ENCODE measurements at regions not wholly inside any gene's neighbourhood (a gene's known extent, or its start where the extent isn't known, plus 50 kb on each side); places are given as distances from the start of the nearest gene placed in this dataset.

DNA sequence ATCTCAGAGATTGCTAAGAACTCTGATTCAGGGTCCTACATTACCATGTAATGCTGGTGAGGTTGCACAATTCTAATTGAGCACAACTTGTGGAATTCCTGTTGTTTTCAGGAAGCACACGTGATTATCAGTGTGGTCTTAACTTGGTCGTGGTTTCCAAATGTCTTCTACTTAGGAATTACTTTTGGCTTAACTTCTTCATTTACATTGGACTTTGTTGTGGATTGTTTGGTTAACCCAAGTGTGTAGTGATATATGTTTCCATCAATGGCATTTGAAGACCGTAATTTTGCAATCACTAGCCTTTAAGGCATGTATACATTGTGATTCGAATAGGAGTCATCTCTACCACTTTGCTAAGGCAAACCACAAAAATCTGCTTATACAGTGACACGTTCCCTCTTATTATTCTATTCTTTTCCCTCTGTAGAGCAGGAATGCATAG, 373.3 kb downstream of the IRS1 start:
- no peak for DNase-seq

DNA sequence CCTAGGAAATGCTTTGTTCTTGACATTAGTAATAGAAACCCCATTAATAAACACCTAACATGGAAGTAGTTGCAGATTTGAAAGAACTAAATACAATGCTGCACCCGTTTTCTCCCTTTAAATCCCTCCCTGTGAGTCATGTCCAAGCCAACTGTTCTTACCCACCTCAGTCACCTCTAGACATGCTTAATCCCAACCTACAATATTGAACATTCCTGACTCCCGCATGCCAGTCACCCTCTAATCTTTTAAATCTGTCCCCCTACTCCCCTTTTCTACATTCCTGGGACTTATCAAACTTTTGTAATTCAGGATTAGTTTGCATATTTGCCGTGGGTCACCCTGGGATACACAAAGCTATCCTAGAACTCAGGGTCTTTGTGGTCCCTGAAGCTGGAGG, 374.6 kb downstream of the IRS1 start:
- DNase-seq, result no peak

DNA sequence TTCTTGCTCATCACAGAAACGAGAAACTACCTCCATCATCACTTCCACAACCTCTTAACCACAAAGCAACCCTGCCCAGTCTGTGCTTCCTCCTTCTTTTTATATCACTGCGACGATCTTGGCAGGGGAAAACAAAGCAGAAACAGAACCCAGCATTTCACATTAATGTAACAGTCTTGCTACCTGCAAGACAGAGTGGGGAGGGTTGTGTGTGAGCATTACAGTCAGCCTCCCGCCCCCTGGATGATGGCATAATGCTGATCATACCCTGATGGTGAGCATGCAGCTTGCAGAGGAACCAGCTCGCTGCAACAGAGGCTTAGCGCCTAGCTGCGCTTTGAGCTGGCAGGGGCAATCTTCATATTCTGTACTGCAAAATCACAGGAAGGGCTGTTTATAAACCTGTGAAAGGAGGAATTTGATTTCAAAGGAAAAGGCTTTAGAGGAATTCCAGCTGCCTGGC, 376.1 kb downstream of the IRS1 start:
- DNase-seq, result no peak

DNA sequence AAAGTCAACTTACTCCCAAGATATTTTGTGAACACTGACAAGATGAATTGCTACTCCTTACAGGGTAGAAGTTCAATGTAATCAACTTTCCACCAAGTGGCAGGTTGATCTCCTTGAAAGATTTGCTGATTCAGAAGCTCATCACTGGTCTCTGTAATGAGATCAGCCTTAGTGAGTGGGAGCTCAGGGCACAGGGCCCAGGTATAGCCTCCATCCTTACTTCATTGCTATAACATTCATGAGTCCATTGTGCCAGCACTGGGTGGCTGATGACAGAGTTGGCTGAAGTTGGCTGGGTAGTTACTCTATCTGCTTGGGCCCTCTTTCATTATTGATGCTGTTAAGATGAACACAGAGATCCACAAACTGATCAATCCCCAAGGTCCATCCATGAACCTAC, 379.0 kb downstream of the IRS1 start:
- no peak for DNase-seq

DNA sequence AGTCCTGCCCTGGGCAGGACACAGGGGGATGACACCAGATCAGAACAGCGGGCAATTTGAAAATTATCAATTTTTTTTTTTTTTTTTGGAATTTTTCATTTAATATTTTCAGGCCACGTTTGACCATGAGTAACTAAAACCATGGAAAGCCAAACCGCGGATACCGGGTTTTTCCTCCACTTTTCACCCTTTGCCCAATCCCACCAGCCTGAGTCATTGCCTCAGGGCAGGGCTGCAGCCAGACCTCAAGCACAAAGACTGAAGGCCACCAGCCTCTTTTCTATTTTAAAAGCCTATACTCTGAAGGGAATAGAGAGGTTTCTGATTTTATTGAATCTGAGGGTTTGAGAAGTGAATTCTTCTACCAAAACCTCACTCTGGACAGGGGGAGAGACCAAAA, 381.1 kb downstream of the IRS1 start:
- no peak for DNase-seq

DNA sequence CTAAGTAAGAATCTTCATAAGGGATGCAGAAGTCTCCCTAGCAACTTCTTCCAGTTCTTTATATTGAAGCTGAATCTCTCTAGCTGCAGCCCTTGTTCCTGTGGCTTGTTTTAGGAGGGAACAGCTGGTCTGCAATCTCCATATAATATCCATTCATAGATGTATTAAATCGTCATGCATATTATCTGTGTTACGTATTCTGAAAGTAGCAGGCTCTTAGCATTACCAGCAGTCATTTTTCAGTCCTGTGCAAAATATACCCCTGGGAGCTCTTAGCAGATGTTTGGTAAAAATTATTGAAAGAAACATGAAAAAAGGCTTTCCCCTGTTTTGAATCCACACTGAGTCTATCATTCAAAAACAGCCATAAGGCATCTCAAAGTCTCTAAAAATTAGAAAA, 385.3 kb downstream of the IRS1 start:
- no peak for DNase-seq

DNA sequence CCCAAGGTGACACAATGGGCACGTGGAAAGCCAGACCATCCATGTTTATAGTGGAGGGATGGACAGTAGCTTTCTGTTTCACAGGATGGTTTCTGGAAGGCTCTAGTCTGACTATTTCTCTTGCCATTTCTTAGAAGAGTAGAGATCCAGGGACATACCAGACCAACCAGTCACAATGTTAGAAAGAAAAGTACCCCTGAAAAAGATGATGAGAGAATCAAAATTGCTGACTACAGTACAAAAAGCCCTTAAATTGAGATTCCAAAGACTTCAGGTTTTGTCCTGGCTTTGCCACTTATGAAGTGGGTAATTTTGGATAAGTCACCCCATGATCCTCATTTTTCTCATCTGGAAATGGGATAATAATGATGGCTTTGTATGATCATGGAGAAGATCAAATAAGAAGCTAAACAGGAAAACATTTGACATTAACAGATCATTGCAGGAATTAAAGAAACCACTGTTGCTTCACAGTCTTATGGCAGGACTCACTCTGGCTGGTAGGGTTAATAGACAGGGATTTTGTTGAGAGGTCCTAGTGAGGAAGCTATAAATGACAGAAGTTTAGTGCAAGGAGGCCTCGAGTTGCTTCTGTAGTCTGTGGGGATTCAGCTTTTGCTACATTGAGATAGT, 386.0 kb downstream of the IRS1 start:
- no peak for DNase-seq

DNA sequence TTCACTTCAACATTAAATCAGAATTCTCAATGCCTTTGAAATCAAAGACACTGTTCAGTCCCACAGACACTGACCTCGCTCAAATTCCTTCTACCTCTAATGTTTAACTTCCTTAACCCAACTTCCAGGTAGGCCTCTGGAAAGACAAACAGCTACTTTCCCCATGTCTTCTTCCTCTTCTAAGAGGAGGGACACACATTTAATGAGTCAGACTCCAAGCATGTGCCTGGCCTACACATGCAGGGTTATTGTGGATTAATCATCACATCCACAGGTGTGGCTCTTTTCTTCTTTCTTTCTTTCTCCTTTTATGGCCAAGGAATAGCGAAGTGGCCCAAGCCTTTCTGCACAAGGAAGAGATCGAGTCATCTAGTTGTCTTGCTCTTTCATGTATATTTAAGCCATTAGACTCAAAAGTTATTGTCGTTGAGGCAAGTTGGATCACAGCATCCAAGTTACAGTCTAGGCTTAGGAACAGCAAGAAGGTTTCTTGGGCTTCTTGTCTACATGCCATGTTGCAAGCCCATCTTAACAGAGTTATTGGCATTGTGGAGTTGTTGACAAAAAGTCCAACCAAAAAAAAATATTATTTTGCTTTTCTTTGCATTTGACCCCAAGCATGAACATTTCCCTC, 387.8 kb downstream of the IRS1 start:
- no peak for DNase-seq

DNA sequence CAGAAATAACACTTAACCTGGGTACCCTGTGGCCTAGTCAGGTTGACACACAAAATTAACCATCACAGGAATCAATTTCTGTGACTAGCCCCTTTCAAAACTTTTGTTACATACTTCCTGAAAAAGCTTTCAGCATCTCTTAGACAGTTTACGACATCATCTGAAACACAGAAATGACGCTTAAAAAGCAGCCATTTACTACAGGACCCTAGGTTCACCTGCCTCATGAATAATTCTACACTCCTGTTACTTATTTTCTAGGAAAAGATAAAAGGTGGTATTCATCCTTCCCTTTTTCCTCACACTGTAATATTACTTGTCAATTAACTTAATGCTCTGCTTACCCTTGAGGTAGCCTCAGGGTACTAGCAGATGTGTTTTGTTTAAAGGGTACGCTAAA, 388.4 kb downstream of the IRS1 start:
- DNase-seq, result no peak

DNA sequence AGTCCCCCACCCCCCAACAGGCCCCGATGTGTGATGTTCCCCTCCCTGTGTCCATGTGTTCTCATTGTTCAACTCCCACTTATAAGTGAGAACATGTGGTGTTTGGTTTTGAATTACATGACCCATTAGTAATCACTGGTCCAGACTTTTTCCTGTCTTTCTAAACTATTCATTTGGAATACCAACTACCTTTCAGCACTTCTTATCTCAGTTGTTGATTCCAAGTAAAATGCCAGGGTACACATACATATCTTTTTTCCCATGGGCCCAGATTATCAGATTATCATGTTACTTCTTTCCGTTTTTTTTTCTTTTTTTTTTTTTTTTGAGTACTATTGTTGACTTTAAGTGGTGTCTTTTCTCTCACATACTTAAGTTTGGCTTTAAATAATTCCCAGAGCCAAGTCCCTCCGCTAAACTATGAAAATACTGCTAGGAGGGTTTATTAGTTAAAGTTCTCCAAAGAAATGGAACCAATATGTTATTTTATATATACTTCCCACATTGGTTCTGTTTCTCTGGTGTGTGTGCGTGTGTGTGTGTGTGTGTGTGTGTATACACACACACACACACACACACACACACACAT, 389.3 kb downstream of the IRS1 start:
- no peak for DNase-seq

DNA sequence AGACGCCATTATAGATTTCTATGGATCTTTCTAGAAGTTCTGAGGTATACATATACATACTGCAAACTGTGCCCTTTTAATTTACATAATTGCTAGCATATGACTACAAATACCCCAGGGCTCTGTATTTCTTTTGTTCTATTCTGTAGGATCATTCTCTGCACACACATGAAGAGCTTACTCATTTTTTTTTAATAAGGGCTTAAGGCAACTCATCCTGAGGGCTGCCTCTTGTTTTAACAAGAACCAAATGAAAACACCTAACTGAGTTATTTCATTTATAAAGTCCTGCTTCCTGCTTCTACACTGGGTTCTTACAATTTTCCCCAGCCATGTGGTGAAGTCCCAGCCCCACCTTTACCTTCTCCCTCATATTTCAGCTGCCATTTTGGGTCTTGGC, 390.5 kb downstream of the IRS1 start:
- DNase-seq, result no peak

DNA sequence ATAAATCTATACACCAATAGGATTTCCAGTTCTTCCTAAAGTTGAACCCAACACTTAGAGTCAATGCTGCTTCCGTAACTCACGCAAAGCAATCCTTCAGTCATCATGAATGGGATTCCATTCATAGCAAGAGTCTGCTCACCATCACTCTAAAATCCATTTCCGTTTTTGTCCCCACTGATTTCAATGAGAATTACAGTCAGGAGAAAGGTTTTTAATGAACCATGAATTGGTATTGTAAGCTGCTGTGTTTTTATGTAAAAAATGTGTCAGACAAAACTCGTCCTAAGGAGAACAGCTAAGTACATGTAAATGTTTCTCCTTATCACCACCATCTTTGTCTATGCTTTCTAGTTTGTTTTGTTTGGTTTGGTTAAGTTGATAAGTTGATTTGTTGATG, 391.5 kb downstream of the IRS1 start:
- no peak for DNase-seq

DNA sequence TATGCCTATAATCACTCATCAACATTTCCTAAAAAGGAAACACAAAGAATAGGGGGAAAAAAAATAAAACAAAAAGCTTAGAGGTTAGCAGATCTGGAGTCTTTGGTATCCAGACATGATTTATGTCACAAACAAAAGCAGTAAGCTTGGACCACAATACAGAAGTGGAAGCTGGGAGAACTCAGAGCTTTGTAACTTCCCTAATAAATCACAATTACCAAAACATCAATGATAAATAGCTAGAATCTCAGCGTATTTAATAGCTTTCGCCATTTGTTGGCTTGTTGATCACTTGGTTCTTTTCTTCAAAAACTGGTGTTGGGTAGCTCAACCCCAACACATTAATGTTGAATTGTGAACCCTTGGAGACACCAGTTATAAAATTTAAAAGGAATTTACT, 392.5 kb downstream of the IRS1 start:
- no peak for DNase-seq

DNA sequence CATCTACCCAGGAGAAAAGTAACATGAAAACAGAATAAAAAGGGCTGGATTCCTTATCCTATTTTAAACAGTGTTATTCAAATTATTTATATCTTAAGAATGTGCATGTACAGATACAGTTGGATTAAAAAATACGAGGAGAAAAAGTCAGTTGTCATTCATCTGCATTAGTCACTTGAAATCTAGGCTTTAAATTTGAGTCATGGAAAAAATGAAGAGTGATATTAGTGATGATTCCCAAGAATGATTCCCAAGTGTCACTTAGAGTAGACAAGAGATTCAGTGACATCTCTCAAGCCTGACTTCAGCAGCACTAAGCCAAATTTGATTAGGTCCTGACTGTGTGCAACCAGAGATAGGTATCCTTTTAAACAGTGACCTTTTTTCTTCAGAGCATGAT, 394.2 kb downstream of the IRS1 start:
- no peak for DNase-seq

DNA sequence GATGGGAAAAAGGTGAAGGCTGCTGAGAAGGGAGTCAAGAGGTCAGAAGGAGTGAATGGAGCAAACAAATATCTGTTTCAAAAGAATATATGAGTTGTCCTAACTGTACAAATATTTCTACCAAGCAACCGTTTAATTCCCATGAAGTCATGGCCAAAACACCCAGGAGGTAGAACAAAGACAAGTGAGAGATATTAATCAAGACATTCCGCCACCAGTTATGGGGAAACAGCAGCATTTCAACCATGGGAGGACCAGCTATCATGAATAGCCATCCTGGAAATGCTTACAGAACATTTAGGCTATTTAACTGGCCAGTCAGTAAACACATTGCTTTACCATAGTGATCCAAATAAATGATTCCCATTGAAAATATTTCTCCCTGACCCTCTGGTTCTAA, 396.3 kb downstream of the IRS1 start:
- no peak for DNase-seq

DNA sequence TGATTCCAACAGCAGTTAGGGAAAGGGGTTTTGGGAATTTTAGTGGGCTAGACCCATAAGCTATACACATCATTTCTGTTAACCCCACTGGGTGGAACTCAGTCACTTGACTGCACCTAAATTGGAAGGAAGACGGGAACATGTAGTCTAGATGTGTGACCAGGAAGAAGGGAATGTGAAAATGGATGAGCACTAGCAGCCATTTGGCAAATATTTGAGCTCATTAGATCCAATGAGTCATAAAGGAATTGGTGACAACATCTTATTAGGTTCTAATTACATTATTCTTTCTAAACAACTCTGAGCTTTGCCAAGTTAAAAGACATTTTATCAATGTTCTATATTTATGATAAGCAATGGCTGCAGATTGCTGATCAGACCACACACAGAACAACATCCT, 400.6 kb downstream of the IRS1 start:
- no peak for DNase-seq

DNA sequence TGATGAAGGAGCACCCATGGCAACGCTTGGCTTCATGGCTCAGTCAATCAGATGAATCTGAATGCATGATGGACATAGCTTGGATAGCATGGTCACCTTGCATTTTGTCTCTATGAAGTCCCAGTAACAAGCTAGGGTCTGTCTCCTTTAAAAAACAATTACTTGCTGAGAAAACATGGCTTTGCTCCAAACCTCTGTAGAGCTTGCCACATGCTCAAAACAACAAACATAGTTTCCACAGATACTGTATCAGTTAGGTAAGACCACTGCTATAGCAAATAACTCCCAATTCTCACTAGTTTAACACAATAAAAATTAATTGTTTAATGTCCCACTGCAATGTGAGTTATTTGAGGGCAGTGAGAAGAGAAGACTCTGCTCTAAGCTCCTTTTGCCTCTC, 401.0 kb downstream of the IRS1 start:
- DNase-seq, result no peak

DNA sequence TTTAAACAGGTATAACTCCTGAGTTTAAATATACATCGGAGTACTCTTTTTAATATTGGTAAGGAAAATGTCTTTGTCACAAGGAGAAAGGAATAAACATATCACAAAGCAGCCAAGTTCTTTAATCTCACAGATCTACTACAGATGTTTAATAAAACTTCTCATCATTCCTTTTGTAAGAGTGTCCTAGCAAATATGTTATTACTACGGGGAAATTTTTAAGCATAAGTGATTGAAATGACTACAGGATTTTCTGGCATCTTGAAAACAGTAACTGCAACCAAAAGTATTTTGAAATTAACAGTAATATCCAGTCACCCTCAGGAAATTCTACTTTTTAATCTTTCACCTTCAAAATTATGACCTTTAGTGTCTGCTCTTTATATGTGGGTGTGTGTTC, 403.1 kb downstream of the IRS1 start:
- no peak for DNase-seq

DNA sequence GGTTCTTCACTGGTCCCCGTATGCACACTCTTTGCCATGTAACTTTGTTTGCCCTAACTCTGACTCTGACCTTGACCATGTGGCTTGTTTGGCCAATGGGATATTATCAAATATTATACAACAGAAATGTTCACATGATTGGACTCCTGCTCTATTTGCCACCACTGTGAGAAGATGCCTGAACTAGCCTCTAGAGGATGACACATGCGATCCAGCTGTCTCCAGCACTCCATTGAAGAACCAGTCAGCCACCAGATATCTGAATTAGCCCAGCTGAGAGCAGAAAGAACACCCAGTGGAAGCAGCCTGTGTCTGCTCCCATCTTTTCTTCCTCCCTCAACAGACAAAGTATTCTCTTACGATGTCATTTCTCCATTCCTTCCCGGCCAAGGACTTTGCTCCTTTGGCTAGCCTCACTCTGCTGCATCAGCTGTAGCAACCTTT, 412.1 kb downstream of the IRS1 start:
- no peak for DNase-seq

DNA sequence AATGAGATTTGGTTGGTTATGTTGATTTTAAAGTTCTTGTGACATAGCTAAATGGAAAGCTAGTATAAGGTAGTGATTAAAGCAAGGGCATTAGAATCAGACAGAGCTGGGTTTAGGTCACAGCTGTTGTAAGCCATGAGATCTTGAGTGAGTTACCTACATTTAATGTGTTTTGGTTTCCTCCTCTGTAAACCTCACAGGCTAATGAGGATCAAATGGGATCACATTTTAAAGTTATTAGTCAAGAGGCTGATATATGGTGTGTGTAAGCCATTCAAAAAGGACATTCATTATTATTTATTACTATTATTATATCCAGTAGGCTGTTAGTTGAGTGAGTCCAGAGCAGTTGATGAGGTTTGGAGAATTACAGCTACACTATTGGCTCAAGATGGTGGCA, 416.2 kb downstream of the IRS1 start:
- DNase-seq, result no peak

DNA sequence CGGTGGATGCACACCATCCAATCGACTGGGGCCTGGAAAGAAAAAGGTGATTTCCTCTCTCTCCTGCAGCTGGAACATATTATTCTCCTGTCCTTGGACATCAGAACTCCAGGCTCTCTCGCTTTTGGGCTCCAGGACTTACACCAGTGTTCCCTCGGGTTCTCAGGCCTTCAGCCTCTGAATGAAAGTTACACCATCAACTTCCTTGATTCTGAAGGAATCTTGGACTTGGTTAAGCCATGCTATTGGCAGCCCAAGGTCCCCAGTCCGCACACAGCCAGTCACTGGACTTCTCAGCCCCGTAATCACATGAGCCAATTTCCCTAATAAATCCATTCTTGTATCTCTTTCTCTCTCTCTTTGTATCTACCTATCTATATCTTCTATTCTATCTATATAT, 418.9 kb downstream of the IRS1 start:
- no peak for DNase-seq

DNA sequence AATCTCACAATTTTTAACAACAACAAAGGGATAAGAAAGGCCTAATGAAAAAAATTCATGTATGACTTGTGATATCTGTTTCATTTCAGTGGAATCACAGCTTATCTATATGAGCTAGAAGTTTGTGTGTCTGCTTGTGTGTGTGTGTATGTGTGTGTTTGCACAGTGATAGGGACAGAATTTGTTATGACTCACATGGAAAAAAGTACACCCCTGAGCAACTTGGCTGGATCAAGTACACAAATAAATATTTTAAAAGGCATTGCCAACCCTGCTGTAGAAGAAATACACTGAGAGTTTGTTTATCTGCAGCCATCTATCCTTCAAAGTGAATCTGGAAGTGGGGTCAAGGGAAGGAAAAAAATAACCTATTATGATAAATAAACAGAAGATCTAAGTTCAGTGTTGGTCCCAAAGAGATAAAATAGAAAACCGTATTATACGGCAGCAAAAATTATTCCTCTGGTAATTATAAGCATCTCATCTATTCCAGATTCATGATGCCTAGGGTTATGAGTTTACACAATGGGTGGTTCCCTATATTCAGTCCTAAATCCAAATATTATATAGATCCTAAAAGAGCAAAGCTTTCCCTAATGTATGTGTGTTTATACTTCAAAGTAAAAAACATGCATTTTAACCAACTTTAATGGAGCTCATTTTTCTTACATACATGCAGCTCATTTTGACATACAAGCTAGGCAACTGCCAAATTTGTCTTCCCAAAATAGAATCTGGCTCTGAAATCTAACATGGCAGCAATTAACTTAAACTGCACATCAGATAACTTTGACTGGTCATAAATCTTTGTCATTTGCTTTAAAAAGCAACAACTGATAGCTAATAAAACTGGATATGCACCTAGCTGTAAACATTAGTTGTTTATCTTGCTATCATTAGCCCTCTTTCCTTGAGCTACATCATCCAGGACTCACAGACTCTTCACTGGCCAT, 420.6 kb downstream of the IRS1 start:
- DNase-seq, result no peak

DNA sequence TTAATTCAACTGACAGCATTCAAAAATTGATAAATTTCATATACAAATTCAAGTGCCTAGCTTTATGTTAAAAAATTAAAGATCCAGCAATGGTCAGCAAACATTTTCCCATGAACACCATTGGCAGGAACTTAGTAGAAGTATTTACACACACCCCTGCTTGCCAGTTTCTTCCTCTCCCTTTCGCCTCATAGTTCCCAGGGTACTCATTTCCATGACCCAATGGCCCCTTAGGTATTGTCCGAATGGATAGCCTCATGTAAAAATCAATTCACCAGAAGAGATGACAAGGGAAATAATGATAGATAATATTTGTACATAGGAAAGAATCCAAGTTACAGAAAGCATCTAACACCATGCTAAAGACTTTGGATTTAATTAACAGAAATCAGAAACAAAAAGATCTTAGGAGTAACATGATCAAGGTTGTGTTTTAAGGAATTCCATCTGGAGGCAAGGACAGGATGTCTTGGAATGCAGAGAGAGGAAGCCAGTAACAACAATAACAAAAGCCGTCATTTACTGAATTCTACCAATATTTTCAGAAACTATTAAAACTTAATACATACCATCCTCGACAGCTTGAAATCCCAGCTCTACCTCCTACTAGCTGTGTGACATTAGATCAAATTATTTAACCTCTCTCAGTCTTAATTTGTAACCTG, 423.0 kb downstream of the IRS1 start:
- no peak for DNase-seq
